GM12892 (cell line): ENCODE measurements at regions not wholly inside any gene's neighbourhood (a gene's known extent, or its start where the extent isn't known, plus 50 kb on each side); places are given as distances from the start of the nearest gene placed in this dataset.

Experiments
- DNase-seq: peaks from one replicate; pipeline ENCODE4 v3.0.0; 2011; ENCODE audit not compliant: insufficient read length
- FAIRE-seq: peaks from 2 replicates; lab custom pipeline; 2011; peaks lifted over from hg19 to GRCh38; lab: Jason Lieb, UNC
- POLR2A ChIP-seq: IDR thresholded peaks from 2 replicates; pipeline ENCODE4 v1.6.1; 2011; ENCODE audit warnings: low read depth, low read length, control low read depth
- POLR2AphosphoS5 ChIP-seq: IDR thresholded peaks from 2 replicates; pipeline ENCODE4 v1.6.1; 2011; ENCODE audit warnings: low read depth, low read length, control low read depth
- TAF1 ChIP-seq: IDR thresholded peaks from 2 replicates; pipeline ENCODE4 v1.6.1; 2011; ENCODE audit warnings: low read depth, mild to moderate bottlenecking, control low read depth, low read length, borderline replicate concordance

- DNase-seq (no peak), FAIRE-seq (no peak)
- no peak for TF ChIP-seq POLR2A
- TF ChIP-seq POLR2AphosphoS5: no peak
- TF ChIP-seq TAF1: no peak
Observed at GRCh38 chr18:75545189-75545588, 117.7 kb upstream of the SMIM21 start.

DNA sequence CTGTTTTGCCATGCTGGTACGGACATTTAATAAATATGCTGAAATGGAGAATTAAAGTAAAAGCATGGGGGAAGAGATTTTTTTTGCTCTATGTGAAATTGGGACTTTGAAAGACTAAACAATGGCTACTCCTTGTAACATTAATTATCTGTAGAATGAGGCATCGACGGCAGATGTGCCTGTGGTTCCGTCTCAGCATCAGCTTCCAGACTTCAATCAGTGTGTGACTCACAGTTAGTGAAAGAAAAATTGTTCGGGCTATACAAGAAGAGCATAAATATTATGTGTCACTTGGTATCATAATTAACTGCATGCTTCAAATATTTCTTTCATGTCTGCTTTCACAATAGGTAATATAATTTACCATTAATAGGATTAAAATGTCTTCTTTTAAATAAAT, 117.0 kb upstream of the SMIM21 start:
- TF ChIP-seq TAF1: no peak
- TF ChIP-seq POLR2A: no peak
- TF ChIP-seq POLR2AphosphoS5: no peak
- DNase-seq (no peak), FAIRE-seq (no peak)

GRCh38 chr18:75544051-75544481, 116.6 kb upstream of the SMIM21 start:
- FAIRE-seq (no peak), DNase-seq (no peak)
- no peak for TF ChIP-seq POLR2A
- no peak for TF ChIP-seq TAF1
- TF ChIP-seq POLR2AphosphoS5: no peak

DNA sequence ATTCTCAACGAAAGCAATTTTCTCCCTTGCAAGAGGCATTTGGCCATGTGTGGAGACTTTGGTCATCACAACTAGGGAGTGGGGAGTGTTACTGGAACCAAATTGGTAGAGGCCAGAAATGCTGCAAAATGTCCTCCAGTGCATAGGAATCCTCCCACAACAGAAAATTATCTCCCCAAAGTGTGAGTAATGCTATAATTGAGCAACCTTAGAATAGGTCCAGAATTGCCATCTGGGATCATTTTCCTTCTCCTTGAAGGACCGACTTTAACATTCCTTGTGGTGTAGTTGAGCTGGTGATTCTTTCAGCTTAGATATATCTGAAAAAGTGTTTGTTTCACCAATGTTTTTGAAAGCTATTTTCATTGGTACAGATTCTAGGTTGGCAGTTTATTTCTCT, 111.2 kb upstream of the SMIM21 start:
- FAIRE-seq (no peak), DNase-seq (no peak)

GRCh38 chr18:75533950-75534349, 106.4 kb upstream of the SMIM21 start:
- FAIRE-seq: no peak
- TF ChIP-seq TAF1 (no peak), POLR2AphosphoS5 (no peak), POLR2A (no peak)

More for the DNA sequence above, 111.2 kb upstream of the SMIM21 start:
- TF ChIP-seq TAF1 (no peak), POLR2AphosphoS5 (no peak), POLR2A (no peak)

DNA sequence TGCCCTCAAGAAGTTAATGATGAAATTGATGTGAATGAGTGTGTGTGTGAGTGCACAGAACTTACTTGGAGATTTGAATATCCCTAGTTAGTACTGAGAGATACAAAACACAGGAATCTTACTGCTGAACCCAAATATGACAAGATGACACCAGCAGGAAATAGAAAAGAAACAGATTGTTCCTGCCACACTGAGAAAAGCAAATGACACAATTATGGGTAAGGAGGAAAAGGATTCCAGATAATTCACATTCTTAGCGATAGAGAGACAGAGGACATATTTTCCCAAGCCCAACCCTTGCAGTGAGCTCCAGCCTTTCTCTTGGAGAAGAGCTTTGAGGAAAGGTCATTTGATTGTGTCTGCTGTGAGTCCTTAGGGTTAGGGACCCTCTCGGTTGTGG, 105.7 kb upstream of the SMIM21 start:
- no peak for FAIRE-seq
- no peak for DNase-seq
- TF ChIP-seq TAF1 (no peak), POLR2AphosphoS5 (no peak), POLR2A (no peak)

More at GRCh38 chr18:75533950-75534349, 106.4 kb upstream of the SMIM21 start:
- no peak for DNase-seq

DNA sequence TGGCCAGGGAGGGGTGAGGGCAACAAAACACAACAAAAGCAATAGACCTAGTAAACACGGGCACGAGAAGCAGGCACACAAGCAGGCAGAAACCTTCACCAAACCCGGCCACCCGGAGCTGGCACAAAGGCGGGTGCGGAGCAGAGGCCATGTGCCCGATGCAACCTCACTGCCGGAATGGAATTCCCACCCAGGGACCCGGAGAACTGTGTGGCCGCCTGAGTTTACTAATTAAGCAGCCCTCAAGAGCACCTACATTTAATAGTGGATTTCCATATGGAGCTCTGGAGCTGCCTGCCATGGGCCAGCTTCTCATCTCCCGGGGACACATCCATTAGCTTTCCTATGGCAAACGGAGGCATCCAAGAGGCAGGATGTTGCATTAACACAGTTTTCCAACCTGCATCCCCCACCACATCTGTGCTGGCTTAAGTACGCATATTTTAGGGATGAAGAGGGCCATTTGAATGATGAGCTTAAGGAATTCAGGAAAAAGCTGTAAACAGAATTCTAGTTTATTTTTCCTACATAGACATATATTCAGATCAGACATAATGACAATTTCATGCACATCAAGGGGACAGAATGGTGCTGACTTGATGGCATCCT, 104.5 kb upstream of the SMIM21 start:
- no peak for DNase-seq
- no peak for FAIRE-seq
- TF ChIP-seq POLR2AphosphoS5: no peak
- no peak for TF ChIP-seq TAF1
- TF ChIP-seq POLR2A: no peak

- TF ChIP-seq POLR2A (no peak), TAF1 (no peak), POLR2AphosphoS5 (no peak)
- no peak for DNase-seq
- no peak for FAIRE-seq
Observed at GRCh38 chr18:75531212-75531850, 103.8 kb upstream of the SMIM21 start.

DNA sequence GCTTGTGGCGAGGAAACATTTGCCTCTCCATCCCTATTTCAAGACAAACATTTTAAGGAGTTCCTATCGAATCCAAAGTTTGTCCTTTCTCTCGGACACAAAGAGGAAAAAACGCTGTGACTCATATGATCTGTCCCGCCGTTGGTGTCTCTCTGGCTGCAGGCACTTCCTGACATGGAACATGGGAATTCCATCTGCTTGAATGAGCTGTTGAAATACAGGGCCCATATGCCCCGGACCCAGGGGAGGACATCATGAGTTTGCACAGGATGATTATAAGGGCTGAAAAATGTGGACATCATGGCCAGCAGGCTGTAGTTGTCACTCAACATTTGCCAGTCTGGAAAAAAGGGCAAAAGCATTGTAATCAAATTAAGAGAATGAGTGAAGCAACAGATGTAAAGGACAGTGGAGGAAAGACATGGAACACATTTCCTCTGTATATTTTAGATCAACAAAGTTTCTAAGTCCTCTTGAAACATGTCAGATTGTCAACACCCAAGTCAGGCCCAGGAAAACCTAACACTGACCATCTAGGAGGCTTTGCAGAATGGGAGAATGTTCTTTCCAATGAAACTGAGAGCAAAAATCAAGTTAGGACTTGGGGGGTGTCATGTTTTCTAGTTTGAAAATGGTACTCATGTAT, 103.2 kb upstream of the SMIM21 start:
- no peak for TF ChIP-seq POLR2A
- no peak for TF ChIP-seq POLR2AphosphoS5
- no peak for TF ChIP-seq TAF1
- FAIRE-seq: no peak
- DNase-seq: no peak

DNA sequence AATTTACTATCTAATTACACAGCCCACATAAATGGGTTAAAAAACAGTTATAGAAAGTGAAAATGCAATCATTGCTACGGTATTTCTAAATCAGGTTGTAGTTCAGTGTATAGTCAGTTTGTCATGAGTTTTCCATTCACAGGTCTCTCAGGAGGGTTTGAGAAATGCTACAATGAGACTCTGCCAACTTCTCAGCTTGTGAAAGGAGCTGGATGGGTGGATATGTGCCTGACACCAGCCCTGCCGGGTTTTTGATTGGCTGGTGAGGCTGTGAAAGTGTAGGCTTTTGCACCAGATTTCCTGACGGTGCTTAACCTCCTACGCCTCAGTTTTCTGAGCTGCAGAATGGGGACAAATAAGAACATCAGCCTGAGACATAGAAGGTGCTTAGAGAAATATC, 102.6 kb upstream of the SMIM21 start:
- no peak for FAIRE-seq

GRCh38 chr18:75529394-75529793, 101.9 kb upstream of the SMIM21 start:
- DNase-seq (no peak), FAIRE-seq (no peak)
- TF ChIP-seq TAF1: no peak
- TF ChIP-seq POLR2A: no peak
- TF ChIP-seq POLR2AphosphoS5: no peak

More for the DNA sequence above, 102.6 kb upstream of the SMIM21 start:
- no peak for TF ChIP-seq POLR2AphosphoS5
- TF ChIP-seq TAF1: no peak
- no peak for TF ChIP-seq POLR2A
- no peak for DNase-seq
